Right lobe of liver (tissue), 6 donors: ENCODE measurements at regions not wholly inside any gene's neighbourhood (a gene's known extent, or its start where the extent isn't known, plus 50 kb on each side); places are given as distances from the start of the nearest gene placed in this dataset.

Experiments used
- ATAC-seq, 4 donors: fragments of 200-7000 bp; cut with Tn5 transposase; one replicate each; pipeline ENCODE4 v1.9.1; 2020; ENCODE audit warnings: mild to moderate bottlenecking in 4 of 4, moderate library complexity in 4 of 4
- DNase-seq, 3 donors: peaks; one replicate each; pipeline ENCODE4 v3.0.0-alpha.2; 2020
- H3K27ac ChIP-seq, 3 donors: fragments of 200-600 bp; one replicate each; pipeline ENCODE4 v1.8.0; 2022
- H3K27me3 ChIP-seq, 2 donors: fragments of 200-600 bp; one replicate each; pipeline ENCODE4 v1.8.0; 2022
- H3K36me3 ChIP-seq, 4 donors: fragments of 200-600 bp; sonication (generic) in 1 of 4; one replicate each; pipeline versions ENCODE4 v1.5.1 to v1.8.0; 2017 to 2022; ENCODE audit warnings: control low read depth in 1 of 4
- H3K4me1 ChIP-seq, 4 donors: fragments of 200-600 bp; sonication (generic) in 1 of 4; one replicate each; pipeline versions ENCODE4 v1.5.1 to v1.8.0; 2017 to 2022; ENCODE audit warnings: control low read depth in 1 of 4
- H3K4me3 ChIP-seq, 3 donors: fragments of 200-600 bp; one replicate each; pipeline ENCODE4 v1.8.0; 2022
- H3K9me3 ChIP-seq, 4 donors: fragments of 200-600 bp; sonication (generic) in 1 of 4; one replicate each; pipeline versions ENCODE4 v1.5.1 to v1.8.0; 2017 to 2022; ENCODE audit warnings: control low read depth in 1 of 4
- CTCF ChIP-seq, 4 donors: fragments of 200-600 bp in 3 of 4; fragments of 450-650 bp in 1 of 4; IDR thresholded peaks; one replicate each; pipeline versions ENCODE4 v1.5.1 to v1.8.0; 2016 to 2022; ENCODE audit warnings: antibody characterized with exemption in 4 of 4, mild to moderate bottlenecking in 2 of 4
- POLR2A ChIP-seq: fragments of 450-650 bp; IDR thresholded peaks from one replicate; pipeline ENCODE4 v1.6.1; 2017; ENCODE audit warnings: antibody characterized with exemption, mild to moderate bottlenecking
- WGBS: methylation state at CpG from one replicate; pipeline ENCODE4 v1.1.6; 2018; ENCODE audit warnings: low coverage, low lambda C conversion rate; ENCODE audit not compliant: insufficient coverage; ENCODE audit errors: missing lambda C conversion rate; 5-methylcytosine and 5-hydroxymethylcytosine counted together
- intact Hi-C, 2 donors: fragments of 100-400 bp; cut with DNase I; formaldehyde crosslinking; loops; one replicate each; pipeline versions ENCODE4 v1.11.2 to v1.14.1; 2022
- donor health status: DM: no; HTN: yes; CAD: no.
- donor health status: DM: no; HTN: no; CAD: no.
- donor health status: DM: no; HTN: no; CAD: no.
- donor health status: DM: no; HTN: yes; CAD: no.
- donor health status: DM: no; HTN: yes; CAD: no.

- DNase-seq, result no peak
Measured at GRCh38 chr18:10378688-10379420, 75.6 kb upstream of the APCDD1 start.

GRCh38 chr18:10379522-10379921 lies 74.9 kb upstream of the APCDD1 start:
- Histone ChIP-seq H3K27ac (no peak overlapping the region), H3K4me1 (no peaks in the 10 kb centered on the region), H3K4me3 (no peak overlapping the region), H3K36me3 (no peaks in the 10 kb centered on the region), H3K9me3 (no peaks in the 10 kb centered on the region), H3K27me3 (no peaks in the 10 kb centered on the region)
- intact Hi-C loops, result no loop called here
- WGBS, result 29% methylated on average over 5 of the region's 5 CpGs
- TF ChIP-seq POLR2A (no peak), CTCF (IDR thresholded peaks at IDR 0.05) (no peak)
- ATAC-seq (no peak), DNase-seq (no peak)

More at GRCh38 chr18:10378688-10379420, 75.6 kb upstream of the APCDD1 start:
- Histone ChIP-seq H3K36me3 (no peaks in the 10 kb centered on the region), H3K4me1 (no peaks in the 10 kb centered on the region), H3K9me3 (no peaks in the 10 kb centered on the region), H3K4me3 (no peak overlapping the region), H3K27me3 (no peaks in the 10 kb centered on the region), H3K27ac (no peak overlapping the region)
- WGBS, result 14% methylated on average over 5 of the region's 6 CpGs
- no peak for ATAC-seq
- no peak for TF ChIP-seq CTCF (IDR thresholded peaks at IDR 0.05)
- TF ChIP-seq POLR2A, result no peak
- intact Hi-C loops, result no loop called here

- DNase-seq (no peak), ATAC-seq (no peak)
- no peaks in the 10 kb centered on the region for H3K4me1 ChIP-seq
- WGBS, result 26% methylated on average over 1 of the region's 1 CpG
- H3K36me3 ChIP-seq, result no peaks in the 10 kb centered on the region
- intact Hi-C loops, result no loop called here
- no peak for TF ChIP-seq CTCF (IDR thresholded peaks at IDR 0.05)
- TF ChIP-seq POLR2A, result no peak
- no peak overlapping the region for H3K27ac ChIP-seq
- no peaks in the 10 kb centered on the region for H3K9me3 ChIP-seq
- no peak overlapping the region for H3K4me3 ChIP-seq
- no peaks in the 10 kb centered on the region for H3K27me3 ChIP-seq
Measured at GRCh38 chr18:10381516-10381915, 72.9 kb upstream of the APCDD1 start.

- 40% methylated on average over 4 of the region's 4 CpGs for WGBS
- Histone ChIP-seq H3K9me3 (no peaks in the 10 kb centered on the region), H3K4me1 (no peaks in the 10 kb centered on the region), H3K27ac (no peak overlapping the region), H3K27me3 (no peaks in the 10 kb centered on the region), H3K36me3 (no peaks in the 10 kb centered on the region), H3K4me3 (no peak overlapping the region)
- TF ChIP-seq POLR2A (no peak), CTCF (IDR thresholded peaks at IDR 0.05) (no peak)
- DNase-seq (no peak), ATAC-seq (no peak)
- intact Hi-C loops, result no loop called here
Measured at GRCh38 chr18:10381951-10382350, 72.5 kb upstream of the APCDD1 start.

- intact Hi-C loops, result no loop called here
- 65% methylated on average over 4 of the region's 4 CpGs for WGBS
- ATAC-seq (no peak), DNase-seq (no peak)
- no peaks in the 10 kb centered on the region for H3K4me1 ChIP-seq
- no peaks in the 10 kb centered on the region for H3K36me3 ChIP-seq
- no peak overlapping the region for H3K4me3 ChIP-seq
- TF ChIP-seq CTCF (IDR thresholded peaks at IDR 0.05) (no peak), POLR2A (no peak)
- H3K27me3 ChIP-seq, result no peaks in the 10 kb centered on the region
- no peak overlapping the region for H3K27ac ChIP-seq
- H3K9me3 ChIP-seq, result no peaks in the 10 kb centered on the region
Measured at GRCh38 chr18:10386049-10386448, 68.4 kb upstream of the APCDD1 start.
